MM.1S (cell line): ENCODE measurements at regions not wholly inside any gene's neighbourhood (a gene's known extent, or its start where the extent isn't known, plus 50 kb on each side); places are given as distances from the start of the nearest gene placed in this dataset.
"Not testable (repeated sequence)": the region's sequence is repeated elsewhere in the genome, so short reads cannot be mapped to it uniquely, and the experiment has no call there.

Experiments
- DNase-seq: peaks from one replicate; pipeline ENCODE4 v3.0.0-alpha.2; 2015
- H2AFZ ChIP-seq: fragments of 300-600 bp; sonication (generic); 2 replicates; pipeline ENCODE4 v1.6.0; 2016; ENCODE audit warnings: antibody characterized with exemption, low read length
- H3F3A ChIP-seq: fragments of 300-600 bp; sonication (generic); 2 replicates; pipeline ENCODE4 v1.6.1; 2016; ENCODE audit warnings: mild to moderate bottlenecking, antibody characterized with exemption, low read length, moderate library complexity, mixed read lengths; ENCODE audit not compliant: insufficient read depth
- H3K27ac ChIP-seq: fragments of 300-600 bp; sonication (generic); 2 replicates; pipeline ENCODE4 v1.5.1; 2016; ENCODE audit warnings: mild to moderate bottlenecking, low read length
- H3K27me3 ChIP-seq: fragments of 300-600 bp; sonication (generic); replicated peaks from 2 replicates; pipeline ENCODE4 v1.6.0; 2016; ENCODE audit warnings: low read length; ENCODE audit not compliant: insufficient read depth
- H3K36me3 ChIP-seq: fragments of 300-600 bp; sonication (generic); replicated peaks from 2 replicates; pipeline ENCODE4 v1.6.1; 2016; ENCODE audit warnings: mild to moderate bottlenecking, low read length, mixed read lengths; ENCODE audit not compliant: insufficient read depth
- H3K4me1 ChIP-seq: fragments of 300-600 bp; sonication (generic); 2 replicates; pipeline ENCODE4 v1.6.1; 2016; ENCODE audit warnings: low read length, mixed read lengths
- H3K4me2 ChIP-seq: fragments of 300-600 bp; sonication (generic); 2 replicates; pipeline ENCODE4 v1.6.0; 2016; ENCODE audit warnings: low read depth, low read length
- H3K4me3 ChIP-seq: fragments of 300-600 bp; sonication (generic); 2 replicates; pipeline ENCODE4 v1.5.1; 2016; ENCODE audit warnings: low read length, mixed read lengths
- H3K79me2 ChIP-seq: fragments of 300-600 bp; sonication (generic); 2 replicates; pipeline ENCODE4 v1.6.1; 2016; ENCODE audit warnings: mixed run types, low read length, mixed read lengths
- H3K9ac ChIP-seq: fragments of 300-600 bp; sonication (generic); 2 replicates; pipeline ENCODE4 v1.6.1; 2016; ENCODE audit warnings: low read length, mixed read lengths
- H3K9me2 ChIP-seq: fragments of 300-600 bp; sonication (generic); replicated peaks from 2 replicates; pipeline ENCODE4 v1.6.1; 2016; ENCODE audit warnings: mild to moderate bottlenecking, low read length, mixed read lengths; ENCODE audit not compliant: insufficient read depth
- H3K9me3 ChIP-seq: fragments of 300-600 bp; sonication (generic); replicated peaks from 2 replicates; pipeline ENCODE4 v1.6.1; 2016; ENCODE audit warnings: mild to moderate bottlenecking, low read length, mixed read lengths; ENCODE audit not compliant: insufficient read depth
- H4K20me1 ChIP-seq: fragments of 300-600 bp; sonication (generic); 2 replicates; pipeline ENCODE4 v1.6.1; 2016; ENCODE audit warnings: mild to moderate bottlenecking, low read length, moderate library complexity, mixed read lengths; ENCODE audit not compliant: insufficient read depth
- CTCF ChIP-seq: fragments of 300-600 bp; sonication (generic); IDR thresholded peaks from 2 replicates; pipeline ENCODE4 v1.5.1; 2016; ENCODE audit warnings: antibody characterized with exemption, low read length, mixed read lengths
- EZH2 ChIP-seq: fragments of 300-600 bp; sonication (generic); optimal IDR thresholded peaks from 2 replicates; pipeline ENCODE3; 2017; ENCODE audit warnings: low read depth, mild to moderate bottlenecking, antibody characterized with exemption, low read length, mixed read lengths
- EZH2phosphoT487 ChIP-seq: fragments of 300-600 bp; sonication (generic); IDR thresholded peaks from 2 replicates; pipeline ENCODE4 v1.6.1; 2018; ENCODE audit warnings: antibody characterized with exemption, low read length

DNA sequence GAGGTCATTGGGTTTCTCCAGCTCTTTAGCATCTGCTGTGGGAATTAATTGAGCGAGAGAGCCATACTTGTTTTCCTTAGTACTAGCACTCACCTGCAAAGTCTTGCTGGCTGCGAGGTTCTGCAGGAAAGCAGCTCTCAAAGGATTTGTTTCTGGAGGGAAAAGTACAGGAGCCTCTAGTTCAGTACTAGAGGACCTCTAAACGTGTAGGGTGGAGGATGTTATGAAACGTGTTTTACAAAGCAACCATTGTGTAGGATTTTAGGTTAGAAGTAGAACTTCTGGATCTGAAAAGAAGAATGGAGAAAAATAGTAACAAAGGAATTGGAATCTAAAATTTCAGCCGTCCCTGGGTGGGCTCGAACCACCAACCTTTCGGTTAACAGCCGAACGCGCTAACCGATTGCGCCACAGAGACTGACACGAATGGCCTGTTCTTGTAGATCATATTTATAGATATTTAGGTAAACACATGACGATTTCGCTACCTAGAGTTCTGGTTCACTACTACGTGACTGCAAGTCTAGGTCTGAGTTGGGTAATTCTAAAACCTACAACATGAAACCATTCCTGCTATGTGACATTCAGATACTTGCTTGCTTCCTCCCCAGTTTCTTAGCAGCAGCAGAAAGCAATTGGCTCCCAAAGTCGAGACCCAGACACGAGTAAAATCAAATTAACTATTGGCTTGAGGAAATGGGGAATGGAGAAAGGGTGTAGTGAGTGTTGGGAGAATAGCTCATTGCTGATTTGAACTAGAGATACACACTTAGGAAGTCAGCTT is 60.2 kb upstream of the CFAP126 start:
- H4K20me1 ChIP-seq = no peaks in the 10 kb centered on the region
- no peaks in the 10 kb centered on the region for H3K9me2 ChIP-seq
- no peaks in the 10 kb centered on the region for H3F3A ChIP-seq
- H3K4me2 ChIP-seq = no peak overlapping the region
- no peaks in the 10 kb centered on the region for H3K9me3 ChIP-seq
- no peaks in the 10 kb centered on the region for H3K4me1 ChIP-seq
- no peaks in the 10 kb centered on the region for H3K36me3 ChIP-seq
- H3K27ac ChIP-seq = no peak overlapping the region
- no peak overlapping the region for H2AFZ ChIP-seq
- H3K79me2 ChIP-seq = no peaks in the 10 kb centered on the region
- no peaks in the 10 kb centered on the region for H3K27me3 ChIP-seq
- TF ChIP-seq CTCF (no peak), EZH2 (no peak), EZH2phosphoT487 (no peak)
- no peak for DNase-seq
- H3K4me3 ChIP-seq = no peak overlapping the region
- H3K9ac ChIP-seq = no peak overlapping the region

GRCh38 chr1:161422914-161423313 is 55.2 kb upstream of the CFAP126 start:
- H4K20me1 ChIP-seq, H3K27me3 ChIP-seq, H3K79me2 ChIP-seq, DNase-seq, H3K9ac ChIP-seq, H3K9me3 ChIP-seq, H3K27ac ChIP-seq, H3K36me3 ChIP-seq, H2AFZ ChIP-seq, H3K4me3 ChIP-seq, H3K4me1 ChIP-seq, H3F3A ChIP-seq, H3K4me2 ChIP-seq, H3K9me2 ChIP-seq: not testable (repeated sequence)

DNA sequence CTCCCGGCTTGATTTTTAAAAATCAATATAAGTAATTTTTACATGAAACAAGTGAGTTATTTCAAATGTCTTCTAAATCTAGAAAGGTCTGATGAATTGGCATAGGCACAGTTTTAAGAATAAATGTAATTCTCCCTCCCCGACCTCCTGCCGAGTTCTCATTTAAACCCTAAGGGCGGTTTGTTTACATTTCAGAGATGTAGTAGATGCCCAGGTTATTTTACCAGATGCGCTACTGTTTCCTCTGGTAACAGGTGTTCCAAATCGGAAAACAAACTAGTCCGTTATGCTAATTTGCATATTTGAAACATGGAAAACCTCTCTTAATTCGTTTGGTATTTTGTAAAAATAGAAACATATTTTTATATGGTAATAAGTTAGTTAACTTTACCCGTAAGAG is 53.8 kb upstream of the CFAP126 start:
- Histone ChIP-seq H3K4me3 (peak overlapping the region; percentile 4; the same call in 1 of the 2 replicates), H3K4me1 (no peaks in the 10 kb centered on the region)

More for the DNA sequence above, 53.8 kb upstream of the CFAP126 start:
- Histone ChIP-seq H3K9me3 (no peaks in the 10 kb centered on the region), H3K9me2 (no peaks in the 10 kb centered on the region), H3F3A (no peaks in the 10 kb centered on the region), H3K9ac (no peak overlapping the region), H3K4me2 (no peak overlapping the region; the same call in 1 of the 2 replicates), H2AFZ (no peak overlapping the region), H4K20me1 (no peaks in the 10 kb centered on the region), H3K27me3 (no peaks in the 10 kb centered on the region), H3K36me3 (no peaks in the 10 kb centered on the region), H3K79me2 (no peaks in the 10 kb centered on the region), H3K27ac (no peak overlapping the region)
- no peak for DNase-seq
- TF ChIP-seq CTCF (no peak), EZH2 (no peak), EZH2phosphoT487 (no peak)
